IMR-90 (cell line): ENCODE measurements at regions not wholly inside any gene's neighbourhood (a gene's known extent, or its start where the extent isn't known, plus 50 kb on each side); places are given as distances from the start of the nearest gene placed in this dataset.

Source experiments
- CTCF ChIP-seq: conservative IDR thresholded peaks from 2 replicates; pipeline ENCODE4 v1.5.1; 2012; ENCODE audit warnings: mild to moderate bottlenecking, low read depth, low read length, improper control_type of control experiment
- MXI1 ChIP-seq: IDR thresholded peaks from 2 replicates; pipeline ENCODE4 v1.6.1; 2012; ENCODE audit warnings: low read depth, mild to moderate bottlenecking, low read length, moderate library complexity, borderline replicate concordance
- USF2 ChIP-seq: fragments of 150-350 bp; IDR thresholded peaks from 2 replicates; pipeline ENCODE4 v1.6.1; 2017; ENCODE audit warnings: mild to moderate bottlenecking, antibody characterized with exemption, low read length, low read depth

- TF ChIP-seq CTCF (no peak), MXI1 (no peak), USF2 (no peak)
Measured at GRCh38 chr20:43248341-43248740, 58.6 kb upstream of the PTPRT start.
